GM23338 (cell line): ENCODE measurements at regions not wholly inside any gene's neighbourhood (a gene's known extent, or its start where the extent isn't known, plus 50 kb on each side); places are given as distances from the start of the nearest gene placed in this dataset.

ENCODE experiments used
- ATAC-seq: fragments of 200-7000 bp; cut with Tn5 transposase; 3 replicates; pipeline ENCODE4 v1.9.1; 2020
- DNase-seq: peaks from one replicate; pipeline ENCODE4 v3.0.0-alpha.2; 2015; ENCODE audit warnings: low spot score
- H2AFZ ChIP-seq: fragments of 200-600 bp; sonication (generic); 2 replicates; pipeline ENCODE4 v1.8.0; 2016; ENCODE audit warnings: antibody characterized with exemption, mild to moderate bottlenecking, moderate library complexity
- H3F3A ChIP-seq: fragments of 200-600 bp; sonication (generic); replicated peaks from 2 replicates; pipeline ENCODE4 v1.8.0; 2017; ENCODE audit warnings: antibody characterized with exemption, mixed run types, low read depth
- H3K27ac ChIP-seq: fragments of 200-600 bp; sonication (generic); 2 replicates; pipeline ENCODE4 v1.6.1; 2016; ENCODE audit warnings: low read depth
- H3K27me3 ChIP-seq: fragments of 200-600 bp; sonication (generic); 2 replicates; pipeline ENCODE4 v1.8.0; 2016; ENCODE audit warnings: mild to moderate bottlenecking, mixed run types, moderate library complexity; ENCODE audit not compliant: insufficient read depth
- H3K36me3 ChIP-seq: fragments of 200-600 bp; sonication (generic); 2 replicates; pipeline ENCODE4 v1.8.0; 2016; ENCODE audit warnings: mild to moderate bottlenecking; ENCODE audit not compliant: insufficient read depth
- H3K4me1 ChIP-seq: fragments of 200-600 bp; sonication (generic); 2 replicates; pipeline ENCODE4 v1.8.0; 2016; ENCODE audit warnings: mild to moderate bottlenecking, moderate library complexity; ENCODE audit not compliant: insufficient read depth
- H3K4me2 ChIP-seq: fragments of 200-600 bp; sonication (generic); 2 replicates; pipeline ENCODE4 v1.7.1; 2017; ENCODE audit warnings: mixed run types
- H3K4me3 ChIP-seq: fragments of 200-600 bp; sonication (generic); 2 replicates; pipeline ENCODE4 v1.6.1; 2016; ENCODE audit warnings: mixed run types
- H3K79me2 ChIP-seq: fragments of 200-600 bp; sonication (generic); replicated peaks from 2 replicates; pipeline ENCODE4 v1.8.0; 2017; ENCODE audit warnings: mild to moderate bottlenecking; ENCODE audit not compliant: insufficient read depth
- H3K9me2 ChIP-seq: fragments of 200-600 bp; sonication (generic); 2 replicates; pipeline ENCODE4 v1.8.0; 2017; ENCODE audit not compliant: insufficient read depth
- H4K20me1 ChIP-seq: fragments of 200-600 bp; sonication (generic); replicated peaks from 2 replicates; pipeline ENCODE4 v1.8.0; 2017; ENCODE audit warnings: mild to moderate bottlenecking; ENCODE audit not compliant: insufficient read depth
- H3K27ac Mint-ChIP-seq: 2 replicates; pipeline ENCODE4 v1.8.0; 2020; ENCODE audit warnings: inconsistent platforms, mild to moderate bottlenecking, moderate library complexity, mixed read lengths
- H3K27me3 Mint-ChIP-seq: 3 replicates; pipeline ENCODE4 v1.8.0; 2022; ENCODE audit warnings: low read depth, mild to moderate bottlenecking, moderate library complexity, mixed read lengths, inconsistent platforms; ENCODE audit not compliant: insufficient read depth, poor library complexity
- H3K36me3 Mint-ChIP-seq: 3 replicates; pipeline ENCODE4 v1.8.0; 2021; ENCODE audit warnings: low read depth, mild to moderate bottlenecking, inconsistent platforms, moderate library complexity, mixed read lengths
- H3K4me1 Mint-ChIP-seq: 3 replicates; pipeline ENCODE4 v1.8.0; 2020; ENCODE audit warnings: mild to moderate bottlenecking, inconsistent platforms, mixed read lengths
- H3K4me3 Mint-ChIP-seq: 3 replicates; pipeline ENCODE4 v1.8.0; 2021; ENCODE audit warnings: moderate library complexity, mild to moderate bottlenecking, inconsistent platforms, mixed read lengths
- H3K9me3 Mint-ChIP-seq: 3 replicates; pipeline ENCODE4 v1.8.0; 2020; ENCODE audit warnings: moderate library complexity, mild to moderate bottlenecking, inconsistent platforms, mixed read lengths
- REST ChIP-seq: IDR thresholded peaks from one replicate; pipeline ENCODE4 v1.6.1; 2018; ENCODE audit warnings: antibody characterized with exemption; ENCODE audit not compliant: unreplicated experiment
- ZNF114 ChIP-seq: fragments of 250-450 bp; sonication (Bioruptor Pico); IDR thresholded peaks from 2 replicates; pipeline ENCODE4 v1.5.0; 2020; ENCODE audit warnings: mild to moderate bottlenecking, moderate library complexity
- ZNF331 ChIP-seq: fragments of 250-450 bp; sonication (Bioruptor Pico); IDR thresholded peaks from 2 replicates; pipeline ENCODE4 v1.5.0; 2020; ENCODE audit warnings: low read depth, mild to moderate bottlenecking, moderate library complexity
- ZNF462 ChIP-seq: fragments of 250-450 bp; sonication (Bioruptor Pico); IDR thresholded peaks from 2 replicates; pipeline ENCODE4 v1.5.0; 2020; ENCODE audit warnings: mild to moderate bottlenecking, moderate library complexity

DNA sequence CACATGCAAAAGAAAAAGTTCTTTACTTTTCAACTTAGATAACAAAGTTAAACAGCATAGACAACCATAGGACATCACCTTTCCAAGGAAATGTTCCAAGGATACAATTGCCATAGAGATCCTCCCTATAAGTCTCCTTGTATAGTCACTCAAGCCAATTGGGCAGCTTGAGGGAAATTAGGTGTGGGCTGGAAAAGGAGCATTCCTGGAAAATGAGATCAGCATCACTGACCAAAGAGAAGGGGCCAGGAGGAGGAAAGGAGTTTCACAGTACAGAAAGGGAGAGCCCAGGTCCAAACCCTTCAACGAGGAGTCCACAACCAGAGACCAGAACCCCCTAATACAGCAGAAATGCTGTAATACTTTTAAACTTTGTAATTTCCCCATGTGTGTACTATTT is 91.5 kb upstream of the PPARGC1A start (continued):
- TF ChIP-seq ZNF462 (CRISPR knock-in tag): no peak
- no peak for TF ChIP-seq REST

GRCh38 chr4:23979534-23979933 is 89.7 kb upstream of the PPARGC1A start:
- no peak overlapping the region for H2AFZ ChIP-seq
- Mint-ChIP-seq H3K27ac (no peak overlapping the region), H3K4me3 (no peak overlapping the region), H3K36me3 (no peaks in the 10 kb centered on the region; the same call in 2 of the 3 replicates), H3K9me3 (no peaks in the 10 kb centered on the region), H3K27me3 (no peaks in the 10 kb centered on the region), H3K4me1 (peaks cover 26% of the 10 kb centered on the region)
- H3K4me3 ChIP-seq: no peak overlapping the region
- ATAC-seq (peak; percentile 99), DNase-seq (peak; percentile 38)
- H3K4me1 ChIP-seq: peaks cover 23% of the 10 kb centered on the region
- TF ChIP-seq ZNF462 (CRISPR knock-in tag): peak; percentile 95
- no peak for TF ChIP-seq ZNF114 (CRISPR knock-in tag)
- TF ChIP-seq ZNF331 (CRISPR knock-in tag): 0 out of 2 replicates have a peak, but pooled peaks have one; percentile 22
- H3K9me2 ChIP-seq: no peaks in the 10 kb centered on the region
- H3K4me2 ChIP-seq: no peak overlapping the region; the same call in 1 of the 2 replicates
- H4K20me1 ChIP-seq: no peaks in the 10 kb centered on the region
- H3K79me2 ChIP-seq: no peaks in the 10 kb centered on the region
- H3K27ac ChIP-seq: no peak overlapping the region
- H3F3A ChIP-seq: no peaks in the 10 kb centered on the region
- no peaks in the 10 kb centered on the region for H3K36me3 ChIP-seq
- H3K27me3 ChIP-seq: no peaks in the 10 kb centered on the region
